IPS DF 4.7 (cell line): ENCODE measurements at regions not wholly inside any gene's neighbourhood (a gene's known extent, or its start where the extent isn't known, plus 50 kb on each side); places are given as distances from the start of the nearest gene placed in this dataset.
A peak's percentile ranks its signal among the peaks of the same experiment; 100 is the strongest.

Experiments
- DNase-seq: peaks from one replicate; pipeline ENCODE4 v3.0.0-alpha.2; 2013; ENCODE audit warnings: low spot score; ENCODE audit errors: extremely low read depth

GRCh38 chr1:38267037-38268036, 220.7 kb upstream of the POU3F1 start:
- no peak for DNase-seq

- no peak for DNase-seq
Observed at GRCh38 chr1:38266197-38266520, 219.6 kb upstream of the POU3F1 start.

- no peak for DNase-seq
Observed at GRCh38 chr1:38265293-38266196, 219.0 kb upstream of the POU3F1 start.

- DNase-seq, result no peak
Observed at GRCh38 chr1:38263438-38263837, 216.8 kb upstream of the POU3F1 start.

GRCh38 chr1:38261574-38261973, 215.0 kb upstream of the POU3F1 start:
- DNase-seq, result no peak

GRCh38 chr1:38258085-38258627, 211.6 kb upstream of the POU3F1 start:
- DNase-seq, result no peak

GRCh38 chr1:38257374-38257773, 210.8 kb upstream of the POU3F1 start:
- no peak for DNase-seq

GRCh38 chr1:38256072-38256471, 209.5 kb upstream of the POU3F1 start:
- DNase-seq, result no peak

GRCh38 chr1:38253314-38253713, 206.7 kb upstream of the POU3F1 start:
- DNase-seq, result no peak

- no peak for DNase-seq
Observed at GRCh38 chr1:38250356-38250755, 203.8 kb upstream of the POU3F1 start.

GRCh38 chr1:38249001-38249400, 202.4 kb upstream of the POU3F1 start:
- DNase-seq, result no peak

GRCh38 chr1:38246955-38247952, 200.7 kb upstream of the POU3F1 start:
- no peak for DNase-seq

GRCh38 chr1:38244218-38244845, 197.7 kb upstream of the POU3F1 start:
- peak; percentile 22 for DNase-seq

GRCh38 chr1:38243106-38243505, 196.5 kb upstream of the POU3F1 start:
- no peak for DNase-seq

- no peak for DNase-seq
Observed at GRCh38 chr1:38242506-38242905, 195.9 kb upstream of the POU3F1 start.

GRCh38 chr1:38241594-38242334, 195.2 kb upstream of the POU3F1 start:
- DNase-seq, result no peak

GRCh38 chr1:38240618-38241017, 194.0 kb upstream of the POU3F1 start:
- no peak for DNase-seq

GRCh38 chr1:38239258-38239835, 192.8 kb upstream of the POU3F1 start:
- DNase-seq, result no peak

- DNase-seq, result no peak
Observed at GRCh38 chr1:38238294-38238693, 191.7 kb upstream of the POU3F1 start.
